PC-9 (cell line): ENCODE measurements at regions not wholly inside any gene's neighbourhood (a gene's known extent, or its start where the extent isn't known, plus 50 kb on each side); places are given as distances from the start of the nearest gene placed in this dataset.

Source experiments
- EZH2 ChIP-seq: fragments of 200-600 bp; sonication (generic); IDR thresholded peaks from 2 replicates; pipeline ENCODE4 v1.8.0; 2017; ENCODE audit warnings: antibody characterized with exemption, low read depth
- TF ChIP-seq, protein P1 (sequence below): fragments of 200-600 bp; sonication (generic); conservative IDR thresholded peaks from 2 replicates; pipeline ENCODE4 v1.6.1; 2017; ENCODE audit warnings: mixed run types, antibody characterized with exemption, mild to moderate bottlenecking, moderate library complexity

GRCh38 chr6:155970472-155970871 lies 514.8 kb upstream of the NOX3 start:
- TF ChIP-seq, protein P1, sequence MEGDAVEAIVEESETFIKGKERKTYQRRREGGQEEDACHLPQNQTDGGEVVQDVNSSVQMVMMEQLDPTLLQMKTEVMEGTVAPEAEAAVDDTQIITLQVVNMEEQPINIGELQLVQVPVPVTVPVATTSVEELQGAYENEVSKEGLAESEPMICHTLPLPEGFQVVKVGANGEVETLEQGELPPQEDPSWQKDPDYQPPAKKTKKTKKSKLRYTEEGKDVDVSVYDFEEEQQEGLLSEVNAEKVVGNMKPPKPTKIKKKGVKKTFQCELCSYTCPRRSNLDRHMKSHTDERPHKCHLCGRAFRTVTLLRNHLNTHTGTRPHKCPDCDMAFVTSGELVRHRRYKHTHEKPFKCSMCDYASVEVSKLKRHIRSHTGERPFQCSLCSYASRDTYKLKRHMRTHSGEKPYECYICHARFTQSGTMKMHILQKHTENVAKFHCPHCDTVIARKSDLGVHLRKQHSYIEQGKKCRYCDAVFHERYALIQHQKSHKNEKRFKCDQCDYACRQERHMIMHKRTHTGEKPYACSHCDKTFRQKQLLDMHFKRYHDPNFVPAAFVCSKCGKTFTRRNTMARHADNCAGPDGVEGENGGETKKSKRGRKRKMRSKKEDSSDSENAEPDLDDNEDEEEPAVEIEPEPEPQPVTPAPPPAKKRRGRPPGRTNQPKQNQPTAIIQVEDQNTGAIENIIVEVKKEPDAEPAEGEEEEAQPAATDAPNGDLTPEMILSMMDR: no peak
- no peak for TF ChIP-seq EZH2
